ENCODE measurements at regions not wholly inside any gene's neighbourhood (a gene's known extent, or its start where the extent isn't known, plus 50 kb on each side); places are given as distances from the start of the nearest gene placed in this dataset.

- Histone ChIP-seq H3K4me3 (ENCODE audit: insufficient read depth, low read depth, low read length) (no peak overlapping the region), H3K9me3 (ENCODE audit: insufficient read depth, low read depth, low read length) (no peaks in the 10 kb centered on the region), H3K4me1 (ENCODE audit: insufficient read depth, low read length) (no peaks in the 10 kb centered on the region), H3K36me3 (ENCODE audit: insufficient read depth, low read length) (no peaks in the 10 kb centered on the region), H3K9ac (ENCODE audit: low read length) (no peak overlapping the region), H2AFZ (ENCODE audit: low read depth, low read length) (no peak overlapping the region), H3K27ac (ENCODE audit: low read depth, low read length) (no peak overlapping the region), H4K20me1 (ENCODE audit: insufficient read depth, low read length) (no peaks in the 10 kb centered on the region), H3K79me2 (ENCODE audit: insufficient read depth, low read length) (no peaks in the 10 kb centered on the region), H3K4me2 (ENCODE audit: low read length) (no peak overlapping the region), H3K27me3 (ENCODE audit: insufficient read depth, low read length) (no peaks in the 10 kb centered on the region)
- H3K4me1 Mint-ChIP-seq (ENCODE audit: low read depth, unreplicated experiment), result peaks cover 7% of the 10 kb centered on the region
- no peak overlapping the region for H3K4me3 Mint-ChIP-seq (ENCODE audit: unreplicated experiment)
- no peaks in the 10 kb centered on the region for H3K27me3 Mint-ChIP-seq (ENCODE audit: low read depth, unreplicated experiment)
- no peaks in the 10 kb centered on the region for H3K36me3 Mint-ChIP-seq (ENCODE audit: low read depth, unreplicated experiment)
- FAIRE-seq, result no peak
- H3K9me3 Mint-ChIP-seq (ENCODE audit: unreplicated experiment), result no peaks in the 10 kb centered on the region
- no peak for DNase-seq (ENCODE audit: low read depth)
- H3K27ac Mint-ChIP-seq (ENCODE audit: unreplicated experiment), result no peak overlapping the region
- TF ChIP-seq CTCF (IDR thresholded peaks at IDR 0.05; ENCODE audit: insufficient read depth, low read depth, low read length) (no peak), EZH2 (IDR thresholded peaks at IDR 0.05; ENCODE audit: insufficient read depth, low read length) (no peak)
Measured at GRCh38 chr7:52797801-52798200, 237.6 kb upstream of the POM121L12 start.

- Histone ChIP-seq H3K4me1 (ENCODE audit: insufficient read depth, low read length) (no peaks in the 10 kb centered on the region), H3K36me3 (ENCODE audit: insufficient read depth, low read length) (no peaks in the 10 kb centered on the region), H3K27me3 (ENCODE audit: insufficient read depth, low read length) (no peaks in the 10 kb centered on the region), H3K9ac (ENCODE audit: low read length) (no peak overlapping the region), H4K20me1 (ENCODE audit: insufficient read depth, low read length) (no peaks in the 10 kb centered on the region), H3K79me2 (ENCODE audit: insufficient read depth, low read length) (no peaks in the 10 kb centered on the region), H3K4me3 (ENCODE audit: insufficient read depth, low read depth, low read length) (no peak overlapping the region), H3K9me3 (ENCODE audit: insufficient read depth, low read depth, low read length) (no peaks in the 10 kb centered on the region), H3K4me2 (ENCODE audit: low read length) (no peak overlapping the region), H2AFZ (ENCODE audit: low read depth, low read length) (no peak overlapping the region), H3K27ac (ENCODE audit: low read depth, low read length) (no peak overlapping the region)
- DNase-seq (ENCODE audit: low read depth) (no peak), FAIRE-seq (no peak)
- H3K36me3 Mint-ChIP-seq (ENCODE audit: low read depth, unreplicated experiment), result no peaks in the 10 kb centered on the region
- no peak overlapping the region for H3K4me3 Mint-ChIP-seq (ENCODE audit: unreplicated experiment)
- no peaks in the 10 kb centered on the region for H3K27me3 Mint-ChIP-seq (ENCODE audit: low read depth, unreplicated experiment)
- H3K27ac Mint-ChIP-seq (ENCODE audit: unreplicated experiment), result no peak overlapping the region
- H3K9me3 Mint-ChIP-seq (ENCODE audit: unreplicated experiment), result peaks cover 2% of the 10 kb centered on the region
- TF ChIP-seq EZH2 (IDR thresholded peaks at IDR 0.05; ENCODE audit: insufficient read depth, low read length), result no peak
- no peak for TF ChIP-seq CTCF (IDR thresholded peaks at IDR 0.05; ENCODE audit: insufficient read depth, low read depth, low read length)
- H3K4me1 Mint-ChIP-seq (ENCODE audit: low read depth, unreplicated experiment), result peaks cover 7% of the 10 kb centered on the region
Measured at GRCh38 chr7:52794621-52795020, 240.8 kb upstream of the POM121L12 start.

- H3K9me3 ChIP-seq (ENCODE audit: insufficient read depth, low read depth, low read length), result no peaks in the 10 kb centered on the region
- TF ChIP-seq EZH2 (IDR thresholded peaks at IDR 0.05; ENCODE audit: insufficient read depth, low read length) (no peak), CTCF (IDR thresholded peaks at IDR 0.05; ENCODE audit: insufficient read depth, low read depth, low read length) (no peak)
- H3K27me3 ChIP-seq (ENCODE audit: insufficient read depth, low read length), result no peaks in the 10 kb centered on the region
- H3K4me2 ChIP-seq (ENCODE audit: low read length), result no peak overlapping the region
- H3K27ac ChIP-seq (ENCODE audit: low read depth, low read length), result no peak overlapping the region
- FAIRE-seq (no peak), DNase-seq (ENCODE audit: low read depth) (no peak)
- no peak overlapping the region for H3K4me3 ChIP-seq (ENCODE audit: insufficient read depth, low read depth, low read length)
- no peaks in the 10 kb centered on the region for H3K36me3 ChIP-seq (ENCODE audit: insufficient read depth, low read length)
- no peak overlapping the region for H3K9ac ChIP-seq (ENCODE audit: low read length)
- H3K9me3 Mint-ChIP-seq (ENCODE audit: unreplicated experiment), result peaks cover 2% of the 10 kb centered on the region
- no peaks in the 10 kb centered on the region for H3K4me1 ChIP-seq (ENCODE audit: insufficient read depth, low read length)
- no peaks in the 10 kb centered on the region for H3K79me2 ChIP-seq (ENCODE audit: insufficient read depth, low read length)
- H3K4me3 Mint-ChIP-seq (ENCODE audit: unreplicated experiment), result no peak overlapping the region
- H3K4me1 Mint-ChIP-seq (ENCODE audit: low read depth, unreplicated experiment), result no peaks in the 10 kb centered on the region
- H2AFZ ChIP-seq (ENCODE audit: low read depth, low read length), result no peak overlapping the region
- no peak overlapping the region for H3K27ac Mint-ChIP-seq (ENCODE audit: unreplicated experiment)
- no peaks in the 10 kb centered on the region for H3K27me3 Mint-ChIP-seq (ENCODE audit: low read depth, unreplicated experiment)
- H4K20me1 ChIP-seq (ENCODE audit: insufficient read depth, low read length), result no peaks in the 10 kb centered on the region
- H3K36me3 Mint-ChIP-seq (ENCODE audit: low read depth, unreplicated experiment), result no peaks in the 10 kb centered on the region
Measured at GRCh38 chr7:52791176-52791700, 244.2 kb upstream of the POM121L12 start.

Measured in astrocyte (in vitro differentiated cells and primary cell).